Colonic mucosa (tissue), 4 donors: ENCODE measurements at regions not wholly inside any gene's neighbourhood (a gene's known extent, or its start where the extent isn't known, plus 50 kb on each side); places are given as distances from the start of the nearest gene placed in this dataset.

Experiments
- DNase-seq: peaks from one replicate; pipeline ENCODE4 v3.0.0-alpha.2; 2020
- H3K27ac ChIP-seq: fragments of 200-600 bp; one replicate; pipeline ENCODE4 v1.8.0; 2021
- H3K27me3 ChIP-seq: fragments of 200-600 bp; one replicate; pipeline ENCODE4 v1.8.0; 2021
- H3K36me3 ChIP-seq: fragments of 200-600 bp; one replicate; pipeline ENCODE4 v1.8.0; 2021
- H3K4me1 ChIP-seq: fragments of 200-600 bp; one replicate; pipeline ENCODE4 v1.8.0; 2021; ENCODE audit warnings: mild to moderate bottlenecking
- H3K4me3 ChIP-seq: fragments of 200-600 bp; one replicate; pipeline ENCODE4 v1.8.0; 2021
- H3K9ac ChIP-seq, 2 donors: one replicate each; pipeline ENCODE4 v1.7.0; 2013; ENCODE audit warnings: control low read depth in 2 of 2, low read depth in 2 of 2, low read length in 2 of 2
- H3K9me3 ChIP-seq: fragments of 200-600 bp; one replicate; pipeline ENCODE4 v1.8.0; 2021
- intact Hi-C: fragments of 100-400 bp; cut with DNase I; formaldehyde crosslinking; loops from one replicate; pipeline ENCODE4 v1.14.1; 2022
- TF ChIP-seq, protein P1 (sequence below): fragments of 200-600 bp; IDR thresholded peaks from one replicate; pipeline ENCODE4 v1.8.0; 2022; ENCODE audit warnings: antibody characterized with exemption, mild to moderate bottlenecking
- donor health status: healthy.
- donor health status: DM: no; HTN: no; CAD: no.
- donor health status: DM: no; HTN: no; CAD: no.

- Histone ChIP-seq H3K9me3 (no peaks in the 10 kb centered on the region), H3K4me1 (no peaks in the 10 kb centered on the region), H3K27me3 (no peaks in the 10 kb centered on the region), H3K27ac (no peak overlapping the region), H3K36me3 (no peaks in the 10 kb centered on the region), H3K9ac (no peak overlapping the region), H3K4me3 (no peak overlapping the region)
- intact Hi-C loops: no loop called here
- DNase-seq: peak; percentile 4
- TF ChIP-seq, protein P1, sequence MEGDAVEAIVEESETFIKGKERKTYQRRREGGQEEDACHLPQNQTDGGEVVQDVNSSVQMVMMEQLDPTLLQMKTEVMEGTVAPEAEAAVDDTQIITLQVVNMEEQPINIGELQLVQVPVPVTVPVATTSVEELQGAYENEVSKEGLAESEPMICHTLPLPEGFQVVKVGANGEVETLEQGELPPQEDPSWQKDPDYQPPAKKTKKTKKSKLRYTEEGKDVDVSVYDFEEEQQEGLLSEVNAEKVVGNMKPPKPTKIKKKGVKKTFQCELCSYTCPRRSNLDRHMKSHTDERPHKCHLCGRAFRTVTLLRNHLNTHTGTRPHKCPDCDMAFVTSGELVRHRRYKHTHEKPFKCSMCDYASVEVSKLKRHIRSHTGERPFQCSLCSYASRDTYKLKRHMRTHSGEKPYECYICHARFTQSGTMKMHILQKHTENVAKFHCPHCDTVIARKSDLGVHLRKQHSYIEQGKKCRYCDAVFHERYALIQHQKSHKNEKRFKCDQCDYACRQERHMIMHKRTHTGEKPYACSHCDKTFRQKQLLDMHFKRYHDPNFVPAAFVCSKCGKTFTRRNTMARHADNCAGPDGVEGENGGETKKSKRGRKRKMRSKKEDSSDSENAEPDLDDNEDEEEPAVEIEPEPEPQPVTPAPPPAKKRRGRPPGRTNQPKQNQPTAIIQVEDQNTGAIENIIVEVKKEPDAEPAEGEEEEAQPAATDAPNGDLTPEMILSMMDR: no peak
Observed at GRCh38 chr13:111915104-111915551, 151.8 kb upstream of the SOX1 start.

GRCh38 chr13:111916201-111916600 is 150.7 kb upstream of the SOX1 start:
- Histone ChIP-seq H3K36me3 (no peaks in the 10 kb centered on the region), H3K27me3 (no peaks in the 10 kb centered on the region), H3K27ac (no peak overlapping the region), H3K4me1 (no peaks in the 10 kb centered on the region), H3K9ac (no peak overlapping the region), H3K9me3 (no peaks in the 10 kb centered on the region), H3K4me3 (no peak overlapping the region)
- DNase-seq: no peak
- TF ChIP-seq, protein P1: no peak
- intact Hi-C loops: no loop called here

GRCh38 chr13:111917086-111917485 is 149.9 kb upstream of the SOX1 start:
- Histone ChIP-seq H3K27me3 (no peaks in the 10 kb centered on the region), H3K9me3 (no peaks in the 10 kb centered on the region), H3K4me3 (no peak overlapping the region), H3K4me1 (no peaks in the 10 kb centered on the region), H3K36me3 (no peaks in the 10 kb centered on the region), H3K9ac (no peak overlapping the region), H3K27ac (no peak overlapping the region)
- no peak for DNase-seq
- intact Hi-C loops: no loop called here
- TF ChIP-seq, protein P1: no peak

- Histone ChIP-seq H3K4me1 (no peaks in the 10 kb centered on the region), H3K27ac (no peak overlapping the region), H3K36me3 (no peaks in the 10 kb centered on the region), H3K9ac (no peak overlapping the region), H3K27me3 (no peaks in the 10 kb centered on the region), H3K9me3 (no peaks in the 10 kb centered on the region), H3K4me3 (no peak overlapping the region)
- TF ChIP-seq, protein P1: no peak
- intact Hi-C loops: no loop called here
- DNase-seq: no peak
Observed at GRCh38 chr13:111917901-111918300, 149.0 kb upstream of the SOX1 start.

DNA sequence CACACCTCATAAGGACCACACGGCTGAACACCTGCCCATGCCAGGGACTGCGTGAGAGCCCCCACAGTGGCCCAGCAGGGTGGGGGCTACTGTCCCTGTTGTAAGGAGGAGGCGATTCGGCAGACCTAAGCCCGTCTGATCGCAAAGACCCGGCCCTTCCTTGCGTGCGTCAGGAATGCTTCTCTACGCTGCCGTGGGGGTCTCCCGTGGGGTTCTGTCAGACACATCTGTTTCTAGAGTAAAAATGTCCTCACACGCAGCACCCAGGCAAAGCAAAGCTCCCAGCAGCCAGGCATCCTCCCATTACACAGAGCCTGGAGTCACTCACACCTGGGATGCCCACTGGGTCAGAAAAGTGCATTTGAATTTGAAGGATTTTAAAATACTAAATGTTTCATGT is 147.7 kb upstream of the SOX1 start:
- intact Hi-C loops: no loop called here
- Histone ChIP-seq H3K4me1 (no peaks in the 10 kb centered on the region), H3K36me3 (no peaks in the 10 kb centered on the region), H3K4me3 (no peak overlapping the region), H3K9ac (no peak overlapping the region), H3K27ac (no peak overlapping the region), H3K27me3 (no peaks in the 10 kb centered on the region), H3K9me3 (no peaks in the 10 kb centered on the region)
- TF ChIP-seq, protein P1: no peak
- no peak for DNase-seq

- H3K9me3 ChIP-seq: no peaks in the 10 kb centered on the region
- TF ChIP-seq, protein P1: no peak
- H3K27ac ChIP-seq: no peak overlapping the region
- no peaks in the 10 kb centered on the region for H3K27me3 ChIP-seq
- H3K36me3 ChIP-seq: no peaks in the 10 kb centered on the region
- DNase-seq: no peak
- no peak overlapping the region for H3K9ac ChIP-seq
- no peaks in the 10 kb centered on the region for H3K4me1 ChIP-seq
- intact Hi-C loops: no loop called here
- H3K4me3 ChIP-seq: no peak overlapping the region
Observed at GRCh38 chr13:111919849-111920248, 147.1 kb upstream of the SOX1 start.
